HCT116 (cell line): ENCODE measurements at regions not wholly inside any gene's neighbourhood (a gene's known extent, or its start where the extent isn't known, plus 50 kb on each side); places are given as distances from the start of the nearest gene placed in this dataset.

Source experiments
- ATAC-seq: fragments of 200-7000 bp; cut with Tn5 transposase; 2 replicates; pipeline ENCODE4 v1.9.1; 2020; ENCODE audit warnings: mild to moderate bottlenecking, moderate library complexity
- BruUV-seq: library from RNA; stranded (reverse); fragments of 400-500 nt; replicated peaks from 2 replicates; lab custom pipeline; 2021; lab: Mats Ljungman, UMichigan
- CTCF ChIA-PET: fragments of 300-600 bp; sonication (Branson Sonifier 250); formaldehyde crosslinking; loops from one replicate; lab custom pipeline; 2021; ENCODE audit warnings: antibody characterized with exemption; lab: Charles Lee
- POLR2A ChIA-PET: fragments of 300-600, 350-600 bp; sonication (Branson Sonifier 250); formaldehyde crosslinking; loops from one replicate; lab custom pipeline; 2021; ENCODE audit warnings: antibody characterized with exemption; lab: Charles Lee
- RAD21 ChIA-PET, 2 experiments: fragments of 300-600 bp; sonication (Branson Sonifier 250); formaldehyde crosslinking; loops; one replicate each; lab custom pipeline; 2023; ENCODE audit warnings: low total read pairs in 2 of 2; ENCODE audit not compliant: uncharacterized antibody in 2 of 2, unreplicated experiment in 2 of 2, low non-redundant PET in 1 of 2; lab: Charles Lee
- DNase-seq: peaks from one replicate; pipeline ENCODE4 v3.0.0-alpha.2; 2010; ENCODE audit warnings: low read depth, low spot score
- H2AFZ ChIP-seq: fragments of 200-600 bp; shearing (Covaris generic), sonication (generic); 2 replicates; pipeline ENCODE4 v1.6.1; 2017; ENCODE audit warnings: low read depth, mixed run types, mixed read lengths, antibody characterized with exemption, low read length; ENCODE audit not compliant: poor library complexity, severe bottlenecking
- H3K27ac ChIP-seq: 2 replicates; pipeline ENCODE4 v1.5.1; 2012; ENCODE audit warnings: low read depth, low read length
- H3K27me3 ChIP-seq: fragments of 200-600 bp; sonication (generic); 2 replicates; pipeline ENCODE4 v1.6.1; 2016; ENCODE audit warnings: mixed run types, low read length, mixed read lengths; ENCODE audit not compliant: insufficient read depth
- H3K36me3 ChIP-seq, 2 experiments: fragments of 200-500 bp in 1 of 2; fragments of 200-600 bp in 1 of 2; sonication (Bioruptor generic) in 1 of 2; sonication (generic) in 1 of 2; 2 replicates each; pipeline versions ENCODE4 v1.5.1 to v1.6.1; 2014 to 2016; ENCODE audit warnings: low read length in 2 of 2, inconsistent platforms in 1 of 2, mixed read lengths in 1 of 2, mixed run types in 1 of 2; ENCODE audit not compliant: insufficient read depth in 2 of 2, control insufficient read depth in 1 of 2
- H3K4me1 ChIP-seq, 2 experiments: fragments of 200-600 bp in 1 of 2; sonication (generic) in 1 of 2; 2 replicates each; pipeline versions ENCODE4 v1.5.1 to v1.6.1; 2012 to 2017; ENCODE audit warnings: low read length in 2 of 2, inconsistent platforms in 1 of 2, mild to moderate bottlenecking in 1 of 2, mixed read lengths in 1 of 2, mixed run types in 1 of 2, moderate library complexity in 1 of 2; ENCODE audit not compliant: insufficient read depth in 2 of 2, control insufficient read depth in 1 of 2
- H3K4me2 ChIP-seq: fragments of 200-600 bp; sonication (generic); 2 replicates; pipeline ENCODE4 v1.6.1; 2017; ENCODE audit warnings: mixed run types, low read length, mixed read lengths
- H3K4me3 ChIP-seq, 2 experiments: fragments of 200-600 bp in 1 of 2; sonication (generic) in 1 of 2; replicated peaks in 1 of 2; 2 replicates each; pipeline ENCODE4 v1.5.1; 2011 to 2016; ENCODE audit warnings: low read length in 2 of 2, control low read depth in 1 of 2, low read depth in 1 of 2, mild to moderate bottlenecking in 1 of 2, mixed read lengths in 1 of 2, mixed run types in 1 of 2
- H3K79me2 ChIP-seq: fragments of 200-600 bp; sonication (generic); 2 replicates; pipeline ENCODE4 v1.6.1; 2017; ENCODE audit warnings: mild to moderate bottlenecking, mixed run types, low read length, moderate library complexity, mixed read lengths; ENCODE audit not compliant: insufficient read depth
- H3K9ac ChIP-seq: fragments of 200-600 bp; sonication (generic); 2 replicates; pipeline ENCODE4 v1.6.1; 2016; ENCODE audit warnings: low read length, mixed read lengths
- H3K9me2 ChIP-seq: fragments of 200-600 bp; sonication (generic), shearing (Covaris generic); 2 replicates; pipeline ENCODE4 v1.6.1; 2017; ENCODE audit warnings: mixed run types, mild to moderate bottlenecking, moderate library complexity; ENCODE audit not compliant: insufficient read depth
- H3K9me3 ChIP-seq, 2 experiments: fragments of 200-500 bp in 1 of 2; fragments of 200-600 bp in 1 of 2; sonication (Bioruptor generic) in 1 of 2; sonication (generic) in 1 of 2; 2 replicates each; pipeline ENCODE4 v1.6.1; 2014 to 2017; ENCODE audit warnings: low read length in 2 of 2, mixed read lengths in 2 of 2, inconsistent platforms in 1 of 2, low read depth in 1 of 2, mild to moderate bottlenecking in 1 of 2, mixed run types in 1 of 2, moderate library complexity in 1 of 2; ENCODE audit not compliant: control insufficient read depth in 1 of 2, insufficient read depth in 1 of 2
- H4K20me1 ChIP-seq: fragments of 200-600 bp; sonication (generic), shearing (Covaris generic); 2 replicates; pipeline ENCODE4 v1.6.1; 2017; ENCODE audit warnings: mixed run types, mild to moderate bottlenecking, moderate library complexity; ENCODE audit not compliant: insufficient read depth
- CTCF ChIP-seq, 3 experiments: fragments of 200-600 bp in 1 of 3; sonication (generic) in 1 of 3; IDR thresholded peaks in 2 of 3; conservative IDR thresholded peaks in 1 of 3; 2 replicates each; pipeline ENCODE4 v1.5.1; 2012 to 2017; ENCODE audit warnings: low read depth in 2 of 3, low read length in 2 of 3, antibody characterized with exemption in 1 of 3, borderline replicate concordance in 1 of 3, control low read depth in 1 of 3, mild to moderate bottlenecking in 1 of 3, mixed read lengths in 1 of 3, mixed run types in 1 of 3, moderate library complexity in 1 of 3; ENCODE audit not compliant: insufficient read depth in 1 of 3
- ELF1 ChIP-seq: IDR thresholded peaks from 2 replicates; pipeline ENCODE4 v1.6.1; 2012; ENCODE audit warnings: low read depth, borderline replicate concordance
- EZH2 ChIP-seq: fragments of 200-600 bp; sonication (generic); IDR thresholded peaks from 2 replicates; pipeline ENCODE4 v1.6.1; 2017; ENCODE audit warnings: antibody characterized with exemption, mixed run types
- FOSL1 ChIP-seq: IDR thresholded peaks from 2 replicates; pipeline ENCODE4 v1.6.1; 2012; ENCODE audit warnings: low read depth
- JUND ChIP-seq: IDR thresholded peaks from 2 replicates; pipeline ENCODE4 v1.6.1; 2012
- REST ChIP-seq: IDR thresholded peaks from 2 replicates; pipeline ENCODE4 v1.6.1; 2012; ENCODE audit warnings: low read depth
- YY1 ChIP-seq: IDR thresholded peaks from 2 replicates; pipeline ENCODE4 v1.6.1; 2011; ENCODE audit warnings: low read length, low read depth, moderate library complexity, mild to moderate bottlenecking; ENCODE audit not compliant: insufficient replicate concordance; ENCODE audit errors: extremely low read depth
- ZNF274 ChIP-seq: fragments of 200-500 bp; sonication (Bioruptor generic); IDR thresholded peaks from 2 replicates; pipeline ENCODE4 v1.6.1; 2014; ENCODE audit warnings: mild to moderate bottlenecking, low read depth, low read length, inconsistent platforms
- intact Hi-C: fragments of 100-400 bp; cut with micrococcal nuclease; formaldehyde crosslinking; loops from 2 replicates; pipeline ENCODE4 v1.10.0; 2022

- RAD21 ChIA-PET: interaction anchor here in 1 of 2 experiments (0.5 kb wide), 1 partner anchor 1802 kb away, joined by 3 read pairs; no protein-coding TSS in a partner anchor
- Histone ChIP-seq H3K27ac (no peak overlapping the region), H3K4me2 (no peak overlapping the region), H3K4me3 (no peak overlapping the region), H3K27me3 (no peaks in the 10 kb centered on the region), H3K9me3 (no peaks in the 10 kb centered on the region), H3K9me2 (no peaks in the 10 kb centered on the region), H3K79me2 (no peaks in the 10 kb centered on the region)
- BruUV-seq: no TSS peak
- intact Hi-C loops: no loop called here
- DNase-seq: no peak
- no peak for TF ChIP-seq FOSL1
- no peak for TF ChIP-seq CTCF (IDR thresholded peaks at IDR 0.05 in 2 of 3, conservative IDR thresholded peaks at IDR 0.05 in 1 of 3; ENCODE audit: borderline replicate concordance in 1 of 3, insufficient read depth in 1 of 3, low read depth in 2 of 3, low read length in 2 of 3)
- no peak for TF ChIP-seq ZNF274
- TF ChIP-seq, all 23 proteins: peak for 0
- H3K9ac ChIP-seq: no peak overlapping the region
- ChIA-PET POLR2A (no interaction called here), CTCF (no interaction called here)
- H4K20me1 ChIP-seq: no peaks in the 10 kb centered on the region
- no peaks in the 10 kb centered on the region for H3K4me1 ChIP-seq
- ATAC-seq: no peak
- H3K36me3 ChIP-seq: no peaks in the 10 kb centered on the region
- no peak overlapping the region for H2AFZ ChIP-seq
Observed at GRCh38 chr4:127446427-127446885, 186.3 kb upstream of the INTU start.

GRCh38 chr4:127448986-127449385 lies 183.8 kb upstream of the INTU start:
- H3K9me3 ChIP-seq: no peaks in the 10 kb centered on the region

More at GRCh38 chr4:127448986-127449385, 183.8 kb upstream of the INTU start:
- Histone ChIP-seq H3K4me1 (no peaks in the 10 kb centered on the region), H4K20me1 (no peaks in the 10 kb centered on the region), H3K79me2 (no peaks in the 10 kb centered on the region), H3K36me3 (no peaks in the 10 kb centered on the region), H3K27me3 (no peaks in the 10 kb centered on the region), H3K9me2 (no peaks in the 10 kb centered on the region), H3K27ac (no peak overlapping the region), H3K4me3 (no peak overlapping the region), H2AFZ (no peak overlapping the region), H3K9ac (no peak overlapping the region), H3K4me2 (no peak overlapping the region)
- ATAC-seq (no peak), DNase-seq (no peak)
- RAD21 ChIA-PET: no interaction called here
- no TSS peak for BruUV-seq
- TF ChIP-seq EZH2 (no peak), JUND (no peak), YY1 (no peak), ELF1 (no peak), ZNF274 (no peak), REST (no peak)
- CTCF ChIA-PET: no interaction called here
- POLR2A ChIA-PET: no interaction called here
- intact Hi-C loops: no loop called here
